Gastrocnemius medialis (tissue), 4 donors: ENCODE measurements at regions not wholly inside any gene's neighbourhood (a gene's known extent, or its start where the extent isn't known, plus 50 kb on each side); places are given as distances from the start of the nearest gene placed in this dataset.

Source experiments
- POLR2A ChIP-seq, 2 donors: fragments of 450-650 bp; IDR thresholded peaks; one replicate each; pipeline ENCODE4 v1.6.1; 2017; ENCODE audit warnings: antibody characterized with exemption in 2 of 2, mild to moderate bottlenecking in 2 of 2, moderate library complexity in 2 of 2
- TF ChIP-seq, protein P1 (sequence below), 5 experiments: fragments of 450-650 bp in 3 of 5; fragments of 200-600 bp in 2 of 5; sonication (generic) in 2 of 5; IDR thresholded peaks in 4 of 5; conservative IDR thresholded peaks in 1 of 5; 1 replicate in 4 of 5; 2 replicates in 1 of 5; pipeline ENCODE4 v1.5.1; 2016 to 2019; ENCODE audit warnings: antibody characterized with exemption in 5 of 5, mild to moderate bottlenecking in 3 of 5, moderate library complexity in 3 of 5

DNA sequence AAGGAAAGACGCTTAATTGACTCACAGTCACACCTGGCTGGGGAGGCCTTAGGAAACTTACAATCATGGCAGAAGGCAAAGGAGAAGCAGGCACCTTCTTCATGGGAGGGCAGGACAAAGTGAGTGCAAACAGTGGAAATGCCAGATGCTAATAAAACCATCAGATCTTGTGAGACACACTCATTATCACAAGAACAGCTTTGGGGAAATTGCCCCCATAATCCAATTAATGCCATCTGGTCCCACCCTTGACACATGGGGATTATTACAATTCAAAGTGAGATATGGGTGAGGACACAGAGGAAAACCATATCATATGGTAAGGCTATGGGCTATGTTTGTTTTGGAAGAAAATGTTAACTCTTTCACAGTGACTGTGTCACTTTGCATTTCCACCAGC lies 1272.5 kb upstream of the CELF2 start:
- TF ChIP-seq POLR2A (IDR thresholded peaks at IDR 0.05) = no peak
- TF ChIP-seq, protein P1, sequence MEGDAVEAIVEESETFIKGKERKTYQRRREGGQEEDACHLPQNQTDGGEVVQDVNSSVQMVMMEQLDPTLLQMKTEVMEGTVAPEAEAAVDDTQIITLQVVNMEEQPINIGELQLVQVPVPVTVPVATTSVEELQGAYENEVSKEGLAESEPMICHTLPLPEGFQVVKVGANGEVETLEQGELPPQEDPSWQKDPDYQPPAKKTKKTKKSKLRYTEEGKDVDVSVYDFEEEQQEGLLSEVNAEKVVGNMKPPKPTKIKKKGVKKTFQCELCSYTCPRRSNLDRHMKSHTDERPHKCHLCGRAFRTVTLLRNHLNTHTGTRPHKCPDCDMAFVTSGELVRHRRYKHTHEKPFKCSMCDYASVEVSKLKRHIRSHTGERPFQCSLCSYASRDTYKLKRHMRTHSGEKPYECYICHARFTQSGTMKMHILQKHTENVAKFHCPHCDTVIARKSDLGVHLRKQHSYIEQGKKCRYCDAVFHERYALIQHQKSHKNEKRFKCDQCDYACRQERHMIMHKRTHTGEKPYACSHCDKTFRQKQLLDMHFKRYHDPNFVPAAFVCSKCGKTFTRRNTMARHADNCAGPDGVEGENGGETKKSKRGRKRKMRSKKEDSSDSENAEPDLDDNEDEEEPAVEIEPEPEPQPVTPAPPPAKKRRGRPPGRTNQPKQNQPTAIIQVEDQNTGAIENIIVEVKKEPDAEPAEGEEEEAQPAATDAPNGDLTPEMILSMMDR (IDR thresholded peaks at IDR 0.05 in 4 of 5, conservative IDR thresholded peaks at IDR 0.05 in 1 of 5) = no peak
